VCaP (cell line): ENCODE measurements at regions not wholly inside any gene's neighbourhood (a gene's known extent, or its start where the extent isn't known, plus 50 kb on each side); places are given as distances from the start of the nearest gene placed in this dataset.

ENCODE experiments used
- H3K27ac ChIP-seq: fragments of 450-650 bp; 2 replicates; pipeline ENCODE4 v1.5.1; 2017
- CTCF ChIP-seq: fragments of 450-650 bp; conservative IDR thresholded peaks from 2 replicates; pipeline ENCODE4 v1.5.1; 2017; ENCODE audit warnings: mild to moderate bottlenecking, moderate library complexity

DNA sequence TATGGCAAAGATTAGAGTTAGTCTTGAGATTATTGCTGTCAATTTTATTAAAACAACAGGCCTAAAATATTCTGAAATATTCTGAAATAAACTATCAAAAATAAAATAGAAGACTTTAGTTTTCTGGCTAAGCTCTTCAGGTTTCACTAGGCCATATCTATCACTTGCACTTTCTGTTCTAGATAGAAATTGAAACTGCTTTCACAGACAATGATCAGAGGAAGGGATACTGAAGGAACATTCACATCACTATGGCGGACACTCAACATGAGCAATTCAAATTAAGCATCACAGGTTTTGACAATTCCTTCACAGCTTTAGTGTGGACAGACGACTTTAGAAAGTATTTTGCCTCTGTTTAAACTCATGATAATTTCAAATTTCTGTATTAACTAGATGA is 586.4 kb upstream of the REG3G start:
- H3K27ac ChIP-seq, result no peak overlapping the region
- TF ChIP-seq CTCF, result no peak

GRCh38 chr2:78455586-78455985 is 569.9 kb upstream of the REG3G start:
- no peak for TF ChIP-seq CTCF
- H3K27ac ChIP-seq, result no peak overlapping the region

DNA sequence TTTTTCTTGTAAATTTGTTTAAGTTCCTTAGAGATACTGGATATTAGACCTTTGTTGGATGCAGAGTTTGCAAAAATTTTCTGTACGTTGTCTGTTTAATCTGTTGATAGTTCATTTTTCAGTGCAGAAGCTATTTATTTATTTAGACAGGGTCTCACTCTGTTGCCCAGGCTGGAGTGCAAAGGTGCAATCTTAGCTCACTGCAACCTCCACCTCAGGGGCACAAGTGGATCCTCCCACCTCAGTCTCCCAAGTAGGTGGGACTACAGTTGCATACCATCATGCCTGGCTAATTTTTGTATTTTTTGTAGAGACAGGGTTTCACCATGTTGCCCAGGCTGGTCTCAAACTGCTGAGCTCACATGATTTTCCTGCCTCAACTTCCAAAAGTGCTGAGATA is 568.2 kb upstream of the REG3G start:
- no peak overlapping the region for H3K27ac ChIP-seq
- no peak for TF ChIP-seq CTCF

GRCh38 chr2:78465707-78466106 is 559.8 kb upstream of the REG3G start:
- H3K27ac ChIP-seq, result no peak overlapping the region
- no peak; the same call in 1 of the 2 replicates for TF ChIP-seq CTCF

DNA sequence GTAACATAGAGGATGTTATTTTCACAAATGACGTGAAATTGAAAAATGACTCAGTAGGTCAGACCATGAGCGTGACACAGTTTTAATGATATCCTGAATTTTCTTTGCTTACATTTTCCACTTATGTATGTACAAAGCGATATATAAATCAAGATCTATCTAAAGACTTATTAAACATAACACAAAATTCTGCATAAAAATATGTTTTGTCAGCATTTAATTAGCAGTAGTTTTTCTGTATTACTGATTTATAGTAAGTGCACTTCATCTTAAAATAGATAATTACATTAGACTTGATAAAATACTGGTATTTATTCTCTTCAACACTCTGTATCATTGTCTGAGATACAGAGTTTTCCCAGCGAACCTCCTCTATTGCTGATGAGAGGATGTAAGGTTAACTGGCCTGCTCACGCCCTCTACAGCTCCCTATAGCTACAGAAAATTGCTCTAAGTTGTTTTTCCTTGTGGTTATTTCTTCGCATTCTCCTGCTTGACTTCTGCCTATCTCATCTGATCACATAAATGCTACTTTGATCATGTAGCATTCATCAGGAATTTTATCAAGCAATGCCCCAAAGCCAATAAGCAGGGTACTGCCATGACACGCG is 548.8 kb upstream of the REG3G start:
- no peak for TF ChIP-seq CTCF

DNA sequence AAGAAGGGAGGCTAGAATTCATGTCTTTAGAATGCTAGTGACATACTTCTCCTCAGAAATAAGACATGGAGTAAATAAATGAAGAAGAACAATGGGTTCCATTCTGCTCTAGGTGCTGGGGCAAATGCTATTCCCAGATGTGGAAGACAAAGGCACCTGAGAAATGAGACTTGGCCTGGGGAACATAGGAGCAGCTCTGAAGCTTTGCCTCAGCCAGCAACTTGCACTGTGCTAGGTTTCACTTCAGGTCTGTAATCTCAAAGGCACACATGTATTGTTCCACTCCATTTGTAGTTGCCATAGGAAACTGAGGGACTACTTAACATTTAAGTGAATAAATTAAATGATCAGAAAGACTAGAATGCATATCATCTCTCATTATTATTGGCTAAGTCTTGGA is 538.9 kb upstream of the REG3G start:
- TF ChIP-seq CTCF, result no peak
- no peak overlapping the region for H3K27ac ChIP-seq

More for the DNA sequence above, 548.8 kb upstream of the REG3G start:
- H3K27ac ChIP-seq, result no peak overlapping the region

- no peak overlapping the region for H3K27ac ChIP-seq
These were observed 527.4 kb upstream of the REG3G start for GRCh38 chr2:78498125-78498524.

More at GRCh38 chr2:78498125-78498524, 527.4 kb upstream of the REG3G start:
- no peak for TF ChIP-seq CTCF
